GM10248 (cell line): ENCODE measurements at regions not wholly inside any gene's neighbourhood (a gene's known extent, or its start where the extent isn't known, plus 50 kb on each side); places are given as distances from the start of the nearest gene placed in this dataset.
"Not testable (repeated sequence)": the region's sequence is repeated elsewhere in the genome, so short reads cannot be mapped to it uniquely, and the experiment has no call there.

Experiments
- CTCF ChIA-PET: fragments of 300-600 bp; sonication (Branson Sonifier 250); formaldehyde crosslinking; extraction: SDS; loops from one replicate; lab custom pipeline; 2021; ENCODE audit warnings: antibody characterized with exemption; lab: Yijun Ruan, JAX
- POLR2A ChIA-PET: fragments of 350-650 bp; sonication (Branson Sonifier 250); formaldehyde crosslinking; extraction: SDS; loops from one replicate; lab custom pipeline; 2020; ENCODE audit warnings: antibody characterized with exemption; lab: Yijun Ruan, JAX
- DNase-seq: peaks from one replicate; pipeline ENCODE4 v3.0.0; 2012; ENCODE audit errors: extremely low spot score
- CTCF ChIP-seq: IDR thresholded peaks from 2 replicates; pipeline ENCODE4 v1.5.1; 2012; ENCODE audit warnings: mild to moderate bottlenecking, low read depth; ENCODE audit errors: extremely low read depth, missing control alignments, control extremely low read depth

- no peak for TF ChIP-seq CTCF
- ChIA-PET POLR2A (no interaction called here), CTCF (interaction anchor here (2.1 to 2.3 kb wide), 4 partner anchors 10 to 80 kb away, joined by 5 to 14 read pairs (median 10); no protein-coding TSS in a partner anchor)
- no peak for DNase-seq
Observed at GRCh38 chr17:6924208-6924607, 71.6 kb upstream of the ALOX12 start.

GRCh38 chr17:6926667-6927066 is 69.2 kb upstream of the ALOX12 start:
- no peak for TF ChIP-seq CTCF
- no peak for DNase-seq
- CTCF ChIA-PET, result interaction anchor here (1.4 to 4.9 kb wide), 4 partner anchors 9 to 78 kb away, joined by 6 to 36 read pairs (median 15); no protein-coding TSS in a partner anchor
- POLR2A ChIA-PET, result no interaction called here

- no peak for TF ChIP-seq CTCF
- ChIA-PET CTCF (interaction anchor here (0.7 to 4.9 kb wide), 6 partner anchors 8 to 95 kb away, joined by 3 to 36 read pairs (median 10); no protein-coding TSS in a partner anchor), POLR2A (no interaction called here)
- no peak for DNase-seq
Observed at GRCh38 chr17:6927290-6928126, 68.3 kb upstream of the ALOX12 start.

- CTCF ChIA-PET, result interaction anchor here (0.7 to 4.9 kb wide), 6 partner anchors 13 to 94 kb away, joined by 3 to 36 read pairs (median 10); no protein-coding TSS in a partner anchor
- DNase-seq, result no peak
- no peak for TF ChIP-seq CTCF
- POLR2A ChIA-PET, result no interaction called here
Observed at GRCh38 chr17:6928193-6928592, 67.7 kb upstream of the ALOX12 start.

- no peak for DNase-seq
- CTCF ChIA-PET, result interaction anchor here (0.5 to 4.9 kb wide), 3 partner anchors 16 to 74 kb away, joined by 3 to 36 read pairs (median 5); no protein-coding TSS in a partner anchor
- no peak for TF ChIP-seq CTCF
- POLR2A ChIA-PET, result no interaction called here
Observed at GRCh38 chr17:6930749-6931148, 65.1 kb upstream of the ALOX12 start.

GRCh38 chr17:6934544-6934943 is 61.3 kb upstream of the ALOX12 start:
- POLR2A ChIA-PET, DNase-seq: not testable (repeated sequence)
- CTCF ChIA-PET, result interaction anchor here (1.2 to 2.6 kb wide), 6 partner anchors 8 to 68 kb away, joined by 3 to 9 read pairs (median 6); no protein-coding TSS in a partner anchor

- no peak for TF ChIP-seq CTCF
- no peak for DNase-seq
- ChIA-PET CTCF (interaction anchor here (1.6 to 2.6 kb wide), 4 partner anchors 9 to 68 kb away, joined by 5 to 9 read pairs (median 7); no protein-coding TSS in a partner anchor), POLR2A (no interaction called here)
Observed at GRCh38 chr17:6936370-6937028, 59.4 kb upstream of the ALOX12 start.
